GM12878 (cell line): ENCODE measurements at regions not wholly inside any gene's neighbourhood (a gene's known extent, or its start where the extent isn't known, plus 50 kb on each side); places are given as distances from the start of the nearest gene placed in this dataset.

Source experiments
- BCLAF1 ChIP-seq: fragments of 450-650 bp; IDR thresholded peaks from 2 replicates; pipeline ENCODE4 v1.6.1; 2017; ENCODE audit warnings: antibody characterized with exemption, mild to moderate bottlenecking, moderate library complexity
- CHD1 ChIP-seq: IDR thresholded peaks from 2 replicates; pipeline ENCODE4 v1.6.1; 2012; ENCODE audit warnings: low read depth, low read length, improper control_type of control experiment
- ETV6 ChIP-seq, 2 experiments: fragments of 450-650 bp in 1 of 2; IDR thresholded peaks in 1 of 2; conservative IDR thresholded peaks in 1 of 2; 2 replicates each; pipeline ENCODE4 v1.6.1; 2014; ENCODE audit warnings: antibody characterized with exemption in 1 of 2, borderline replicate concordance in 1 of 2, low read depth in 1 of 2, mild to moderate bottlenecking in 1 of 2, moderate library complexity in 1 of 2
- GATAD2B ChIP-seq: fragments of 450-650 bp; conservative IDR thresholded peaks from 2 replicates; pipeline ENCODE4 v1.6.1; 2017; ENCODE audit warnings: low read depth, mild to moderate bottlenecking, moderate library complexity
- JUND ChIP-seq: IDR thresholded peaks from 2 replicates; pipeline ENCODE4 v1.6.1; 2012; ENCODE audit warnings: low read depth, mild to moderate bottlenecking, low read length, improper control_type of control experiment, moderate library complexity
- POLR2AphosphoS5 ChIP-seq: IDR thresholded peaks from 2 replicates; pipeline ENCODE4 v1.6.1; 2011; ENCODE audit warnings: mild to moderate bottlenecking, low read length, inconsistent platforms
- PRDM15 ChIP-seq: fragments of 450-650 bp; formaldehyde crosslinking; IDR thresholded peaks from 2 replicates; pipeline ENCODE4 v1.4.0; 2020; ENCODE audit warnings: mild to moderate bottlenecking, moderate library complexity
- RB1 ChIP-seq: fragments of 450-650 bp; formaldehyde crosslinking; IDR thresholded peaks from 2 replicates; pipeline ENCODE4 v1.6.1; 2017; ENCODE audit warnings: mild to moderate bottlenecking, borderline replicate concordance
- TCF12 ChIP-seq: IDR thresholded peaks from 2 replicates; pipeline ENCODE4 v1.6.1; 2011; ENCODE audit warnings: low read depth, mild to moderate bottlenecking, low read length
- ZNF384 ChIP-seq: IDR thresholded peaks from 2 replicates; pipeline ENCODE4 v1.6.1; 2012; ENCODE audit warnings: low read depth, mild to moderate bottlenecking, low read length, improper control_type of control experiment, borderline replicate concordance
- TF ChIP-seq, protein P1 (sequence below): fragments of 450-650 bp; IDR thresholded peaks from 2 replicates; pipeline ENCODE4 v1.6.1; 2016; ENCODE audit warnings: mild to moderate bottlenecking

- no peak for TF ChIP-seq JUND
- TF ChIP-seq BCLAF1 = no peak
- no peak for TF ChIP-seq PRDM15 (CRISPR knock-in tag)
- no peak for TF ChIP-seq CHD1
- TF ChIP-seq ETV6 (conservative IDR thresholded peaks at IDR 0.05 in 1 of 2, IDR thresholded peaks at IDR 0.05 in 1 of 2; ENCODE audit: borderline replicate concordance in 1 of 2, low read depth in 1 of 2) = no peak
- no peak for TF ChIP-seq GATAD2B
- no peak for TF ChIP-seq TCF12
- TF ChIP-seq, protein P1, sequence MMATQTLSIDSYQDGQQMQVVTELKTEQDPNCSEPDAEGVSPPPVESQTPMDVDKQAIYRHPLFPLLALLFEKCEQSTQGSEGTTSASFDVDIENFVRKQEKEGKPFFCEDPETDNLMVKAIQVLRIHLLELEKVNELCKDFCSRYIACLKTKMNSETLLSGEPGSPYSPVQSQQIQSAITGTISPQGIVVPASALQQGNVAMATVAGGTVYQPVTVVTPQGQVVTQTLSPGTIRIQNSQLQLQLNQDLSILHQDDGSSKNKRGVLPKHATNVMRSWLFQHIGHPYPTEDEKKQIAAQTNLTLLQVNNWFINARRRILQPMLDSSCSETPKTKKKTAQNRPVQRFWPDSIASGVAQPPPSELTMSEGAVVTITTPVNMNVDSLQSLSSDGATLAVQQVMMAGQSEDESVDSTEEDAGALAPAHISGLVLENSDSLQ = no peak
- no peak for TF ChIP-seq ZNF384
- TF ChIP-seq POLR2AphosphoS5 = no peak
- TF ChIP-seq RB1 = no peak
Observed at GRCh38 chr10:2392145-2392812, 655.0 kb upstream of the ADARB2 start (continued).
